ENCODE measurements at regions not wholly inside any gene's neighbourhood (a gene's known extent, or its start where the extent isn't known, plus 50 kb on each side); places are given as distances from the start of the nearest gene placed in this dataset.

DNA sequence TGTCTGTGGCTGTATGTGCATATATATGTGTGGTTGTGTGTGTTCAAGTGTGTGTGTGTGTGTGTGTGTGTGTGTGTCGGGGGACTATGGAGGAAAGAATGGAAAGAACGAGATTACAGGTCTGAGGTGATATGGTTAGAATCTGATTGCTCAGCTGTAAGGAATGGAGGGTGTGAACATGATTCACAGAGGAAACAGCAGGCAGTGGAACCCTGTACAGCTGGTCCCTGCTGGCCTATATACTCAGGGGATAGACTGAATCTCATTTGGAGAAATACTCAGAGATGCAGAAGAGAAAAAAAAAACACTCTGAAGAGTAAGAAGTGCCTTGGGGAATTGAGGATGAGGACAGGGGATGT is 180.1 kb upstream of the ESRRG start:
- intact Hi-C loops (cut with DNase I): no loop called here
- Histone ChIP-seq H3K27ac (ENCODE audit: low read depth in 2 of 2, low read length in 2 of 2) (peak overlapping the region in 1 of 2 donors; percentile 0), H3K27me3 (ENCODE audit: control insufficient read depth, insufficient read depth, low read length) (no peaks in the 10 kb centered on the region), H3K9ac (ENCODE audit: low read length in 3 of 3) (peak overlapping the region in 1 of 3 donors; percentile 28), H3K9me3 (ENCODE audit: control insufficient read depth in 2 of 3, insufficient read depth in 1 of 3, low read length in 3 of 3) (no peaks in the 10 kb centered on the region), H3K4me3 (ENCODE audit: low read length in 3 of 3) (peak overlapping the region in 1 of 3 donors; percentile 68), H3K4me1 (ENCODE audit: control insufficient read depth in 2 of 3, insufficient read depth in 2 of 3, low read depth in 1 of 3, low read length in 3 of 3) (peaks cover 0 to 4% (median 0%) of the 10 kb centered on the region in 3 donors), H3K36me3 (ENCODE audit: control insufficient read depth in 2 of 3, insufficient read depth in 3 of 3, low read length in 3 of 3) (no peaks in the 10 kb centered on the region)
- TF ChIP-seq, protein P1, sequence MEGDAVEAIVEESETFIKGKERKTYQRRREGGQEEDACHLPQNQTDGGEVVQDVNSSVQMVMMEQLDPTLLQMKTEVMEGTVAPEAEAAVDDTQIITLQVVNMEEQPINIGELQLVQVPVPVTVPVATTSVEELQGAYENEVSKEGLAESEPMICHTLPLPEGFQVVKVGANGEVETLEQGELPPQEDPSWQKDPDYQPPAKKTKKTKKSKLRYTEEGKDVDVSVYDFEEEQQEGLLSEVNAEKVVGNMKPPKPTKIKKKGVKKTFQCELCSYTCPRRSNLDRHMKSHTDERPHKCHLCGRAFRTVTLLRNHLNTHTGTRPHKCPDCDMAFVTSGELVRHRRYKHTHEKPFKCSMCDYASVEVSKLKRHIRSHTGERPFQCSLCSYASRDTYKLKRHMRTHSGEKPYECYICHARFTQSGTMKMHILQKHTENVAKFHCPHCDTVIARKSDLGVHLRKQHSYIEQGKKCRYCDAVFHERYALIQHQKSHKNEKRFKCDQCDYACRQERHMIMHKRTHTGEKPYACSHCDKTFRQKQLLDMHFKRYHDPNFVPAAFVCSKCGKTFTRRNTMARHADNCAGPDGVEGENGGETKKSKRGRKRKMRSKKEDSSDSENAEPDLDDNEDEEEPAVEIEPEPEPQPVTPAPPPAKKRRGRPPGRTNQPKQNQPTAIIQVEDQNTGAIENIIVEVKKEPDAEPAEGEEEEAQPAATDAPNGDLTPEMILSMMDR (IDR thresholded peaks at IDR 0.05; ENCODE audit: borderline replicate concordance, extremely low read depth, insufficient read depth): no peak
- DNase-seq (no peak), FAIRE-seq (no peak)

DNA sequence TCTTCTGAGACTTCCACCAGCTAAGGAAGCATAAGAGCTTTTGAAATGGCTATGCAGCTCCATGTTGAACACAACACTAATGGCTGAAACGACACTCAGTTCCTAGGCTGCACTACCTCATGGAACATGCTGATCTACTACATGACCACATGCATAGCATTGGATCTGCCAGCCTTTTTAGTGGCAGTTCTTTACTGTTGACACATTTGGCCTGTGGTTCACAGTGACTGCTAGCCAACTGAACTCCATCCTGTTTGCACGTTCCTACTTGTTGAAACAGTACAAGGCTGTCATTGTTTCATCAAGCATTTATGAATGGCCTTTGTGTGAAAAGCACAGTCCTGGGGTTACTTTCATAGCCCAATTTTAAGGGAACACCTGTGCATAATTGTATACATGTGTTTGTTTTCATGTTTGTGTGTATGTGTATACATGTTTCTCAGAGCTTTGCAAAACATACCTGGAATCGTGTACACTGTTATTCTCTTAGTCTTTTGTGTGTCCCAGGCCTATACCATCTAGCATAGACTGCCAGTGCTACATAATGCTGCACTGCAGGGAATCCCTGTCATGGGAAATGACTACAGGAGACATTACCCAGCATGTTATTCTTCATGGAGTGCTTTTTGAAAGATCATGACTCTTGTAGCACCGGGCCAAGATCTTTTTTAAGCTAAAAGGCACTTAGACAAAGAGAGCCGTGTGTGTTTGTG is 179.6 kb upstream of the ESRRG start:
- H3K36me3 ChIP-seq (ENCODE audit: control insufficient read depth in 2 of 3, insufficient read depth in 3 of 3, low read length in 3 of 3): no peaks in the 10 kb centered on the region
- peaks cover 0 to 4% (median 0%) of the 10 kb centered on the region in 3 donors for H3K4me1 ChIP-seq (ENCODE audit: control insufficient read depth in 2 of 3, insufficient read depth in 2 of 3, low read depth in 1 of 3, low read length in 3 of 3)
- no peaks in the 10 kb centered on the region for H3K9me3 ChIP-seq (ENCODE audit: control insufficient read depth in 2 of 3, insufficient read depth in 1 of 3, low read length in 3 of 3)
- H3K27me3 ChIP-seq (ENCODE audit: control insufficient read depth, insufficient read depth, low read length): no peaks in the 10 kb centered on the region
- no peak for FAIRE-seq
- DNase-seq: no peak
- intact Hi-C loops (cut with DNase I): no loop called here
- peak overlapping the region in 1 of 3 donors; percentile 68 for H3K4me3 ChIP-seq (ENCODE audit: low read length in 3 of 3)
- TF ChIP-seq, protein P1 (IDR thresholded peaks at IDR 0.05; ENCODE audit: borderline replicate concordance, extremely low read depth, insufficient read depth): no peak
- H3K9ac ChIP-seq (ENCODE audit: low read length in 3 of 3): peak overlapping the region in 1 of 3 donors; percentile 28
- peak overlapping the region in 1 of 2 donors; percentile 0 for H3K27ac ChIP-seq (ENCODE audit: low read depth in 2 of 2, low read length in 2 of 2)

DNA sequence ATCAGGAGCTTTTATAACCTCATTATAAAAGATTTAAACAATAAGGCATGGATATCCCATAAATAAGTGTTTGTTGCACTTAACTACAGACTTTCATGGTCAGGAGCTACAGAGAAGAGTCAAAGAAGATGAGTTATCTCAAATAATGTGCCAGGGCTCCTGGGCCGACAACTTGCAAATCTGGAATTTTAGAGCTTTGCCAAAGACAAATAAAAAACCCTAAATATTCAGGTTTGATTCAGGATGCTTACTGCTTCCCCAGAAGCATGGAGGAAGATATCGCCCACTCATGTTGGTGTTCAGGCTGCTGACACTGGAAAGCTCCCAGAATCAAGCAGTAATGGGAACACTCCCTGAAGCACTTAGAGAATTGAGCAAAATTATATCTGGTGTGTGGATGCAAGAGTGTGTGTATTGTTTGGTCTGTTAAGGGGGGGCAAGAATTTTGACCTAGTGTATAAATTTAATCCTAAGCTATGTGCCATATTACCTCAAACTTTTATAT is 176.9 kb upstream of the ESRRG start:
- TF ChIP-seq, protein P1 (IDR thresholded peaks at IDR 0.05; ENCODE audit: borderline replicate concordance, extremely low read depth, insufficient read depth): no peak
- H3K4me1 ChIP-seq (ENCODE audit: control insufficient read depth in 2 of 3, insufficient read depth in 2 of 3, low read depth in 1 of 3, low read length in 3 of 3): peaks cover 0 to 9% (median 9%) of the 10 kb centered on the region in 3 donors
- H3K27ac ChIP-seq (ENCODE audit: low read depth in 2 of 2, low read length in 2 of 2): no peak overlapping the region
- H3K9me3 ChIP-seq (ENCODE audit: control insufficient read depth in 2 of 3, insufficient read depth in 1 of 3, low read length in 3 of 3): no peaks in the 10 kb centered on the region
- no peak overlapping the region for H3K4me3 ChIP-seq (ENCODE audit: low read length in 3 of 3)
- no peaks in the 10 kb centered on the region for H3K36me3 ChIP-seq (ENCODE audit: control insufficient read depth in 2 of 3, insufficient read depth in 3 of 3, low read length in 3 of 3)
- DNase-seq (no peak), FAIRE-seq (no peak)
- H3K9ac ChIP-seq (ENCODE audit: low read length in 3 of 3): no peak overlapping the region
- no peaks in the 10 kb centered on the region for H3K27me3 ChIP-seq (ENCODE audit: control insufficient read depth, insufficient read depth, low read length)
- intact Hi-C loops (cut with DNase I): no loop called here

Data from kidney (tissue), 13 donors.